Activated CD8-positive, alpha-beta memory T cell treated with anti-CD3 and anti-CD28 coated beads for 36 hours (primary cell): ENCODE measurements at regions not wholly inside any gene's neighbourhood (a gene's known extent, or its start where the extent isn't known, plus 50 kb on each side); places are given as distances from the start of the nearest gene placed in this dataset.
"Not testable (repeated sequence)": the region's sequence is repeated elsewhere in the genome, so short reads cannot be mapped to it uniquely, and the experiment has no call there.

Experiments
- CTCF ChIA-PET: fragments of 350-600 bp; sonication (Branson Sonifier 250); formaldehyde crosslinking; loops from one replicate; lab custom pipeline; 2021; ENCODE audit warnings: antibody characterized with exemption; lab: Charles Lee
- POLR2A ChIA-PET: fragments of 350-600 bp; sonication (Branson Sonifier 250); formaldehyde crosslinking; loops from one replicate; lab custom pipeline; 2021; ENCODE audit warnings: antibody characterized with exemption; lab: Charles Lee

GRCh38 chr6:146965110-146965689 lies 239.0 kb upstream of the STXBP5 start:
- ChIA-PET CTCF (no interaction called here), POLR2A (no interaction called here)

- ChIA-PET CTCF (no interaction called here), POLR2A (no interaction called here)
Measured at GRCh38 chr6:146968041-146968760, 236.0 kb upstream of the STXBP5 start.

GRCh38 chr6:146972546-146972945 lies 231.7 kb upstream of the STXBP5 start:
- POLR2A ChIA-PET, result no interaction called here
- CTCF ChIA-PET, result no interaction called here

GRCh38 chr6:146974351-146974750 lies 229.9 kb upstream of the STXBP5 start:
- ChIA-PET POLR2A (no interaction called here), CTCF (no interaction called here)

GRCh38 chr6:146975093-146975492 lies 229.1 kb upstream of the STXBP5 start:
- POLR2A ChIA-PET, result no interaction called here
- CTCF ChIA-PET, result no interaction called here

- POLR2A ChIA-PET, result no interaction called here
Measured at GRCh38 chr6:146980900-146981329, 223.3 kb upstream of the STXBP5 start.

GRCh38 chr6:146981981-146982380 lies 222.2 kb upstream of the STXBP5 start:
- CTCF ChIA-PET, result no interaction called here

More at GRCh38 chr6:146980900-146981329, 223.3 kb upstream of the STXBP5 start:
- CTCF ChIA-PET, result no interaction called here

GRCh38 chr6:146984251-146984924 lies 219.8 kb upstream of the STXBP5 start:
- CTCF ChIA-PET, result no interaction called here

More at GRCh38 chr6:146981981-146982380, 222.2 kb upstream of the STXBP5 start:
- POLR2A ChIA-PET, result no interaction called here

GRCh38 chr6:146985111-146985510 lies 219.1 kb upstream of the STXBP5 start:
- ChIA-PET CTCF (no interaction called here), POLR2A (no interaction called here)

More at GRCh38 chr6:146984251-146984924, 219.8 kb upstream of the STXBP5 start:
- POLR2A ChIA-PET, result no interaction called here

GRCh38 chr6:146985966-146986365 lies 218.3 kb upstream of the STXBP5 start:
- ChIA-PET CTCF (no interaction called here), POLR2A (interaction anchor here (0.6 kb wide), 1 partner anchor 48 kb away, joined by 4 read pairs; no protein-coding TSS in a partner anchor)

GRCh38 chr6:146987938-146988337 lies 216.3 kb upstream of the STXBP5 start:
- POLR2A ChIA-PET, CTCF ChIA-PET: not testable (repeated sequence)

- CTCF ChIA-PET, result no interaction called here
- POLR2A ChIA-PET, result no interaction called here
Measured at GRCh38 chr6:146989860-146990259, 214.4 kb upstream of the STXBP5 start.

- ChIA-PET POLR2A (no interaction called here), CTCF (interaction anchor here (0.6 kb wide), 1 partner anchor 661 kb away, joined by 6 read pairs; no protein-coding TSS in a partner anchor)
Measured at GRCh38 chr6:146990284-146990683, 213.9 kb upstream of the STXBP5 start.

- ChIA-PET CTCF (interaction anchor here (0.6 kb wide), 1 partner anchor 660 kb away, joined by 6 read pairs; no protein-coding TSS in a partner anchor), POLR2A (no interaction called here)
Measured at GRCh38 chr6:146990821-146991798, 213.1 kb upstream of the STXBP5 start.

GRCh38 chr6:146997062-146997461 lies 207.2 kb upstream of the STXBP5 start:
- ChIA-PET POLR2A (interaction anchor here (0.7 kb wide), 1 partner anchor 91 kb away, joined by 3 read pairs; no protein-coding TSS in a partner anchor), CTCF (no interaction called here)

GRCh38 chr6:146999766-147000165 lies 204.5 kb upstream of the STXBP5 start:
- ChIA-PET CTCF (no interaction called here), POLR2A (no interaction called here)

GRCh38 chr6:147000545-147001488 lies 203.4 kb upstream of the STXBP5 start:
- CTCF ChIA-PET, result no interaction called here
- POLR2A ChIA-PET, result no interaction called here

- CTCF ChIA-PET, result no interaction called here
- POLR2A ChIA-PET, result no interaction called here
Measured at GRCh38 chr6:147001621-147002020, 202.6 kb upstream of the STXBP5 start.
